ENCODE measurements at regions not wholly inside any gene's neighbourhood (a gene's known extent, or its start where the extent isn't known, plus 50 kb on each side); places are given as distances from the start of the nearest gene placed in this dataset.

- TF ChIP-seq CTCF (IDR thresholded peaks at IDR 0.05 in 8 of 11, conservative IDR thresholded peaks at IDR 0.05 in 3 of 11) (no peak), POLR2A (IDR thresholded peaks at IDR 0.05) (no peak), POLR2AphosphoS5 (IDR thresholded peaks at IDR 0.05) (no peak)
Observed at GRCh38 chr3:137524751-137525150, 239.4 kb upstream of the SOX14 start.
